Lower leg skin (tissue), 4 donors: ENCODE measurements at regions not wholly inside any gene's neighbourhood (a gene's known extent, or its start where the extent isn't known, plus 50 kb on each side); places are given as distances from the start of the nearest gene placed in this dataset.

Source experiments
- DNase-seq, 2 donors: peaks; one replicate each; pipeline ENCODE4 v3.0.0-alpha.2; 2019; ENCODE audit warnings: low spot score in 2 of 2
- H3K4me3 ChIP-seq: fragments of 200-600 bp; sonication (generic); 2 replicates; pipeline ENCODE4 v1.5.1; 2017; ENCODE audit warnings: mild to moderate bottlenecking, low read depth; ENCODE audit not compliant: poor library complexity, severe bottlenecking
- CTCF ChIP-seq, 3 donors: fragments of 450-650 bp; IDR thresholded peaks; one replicate each; pipeline ENCODE4 v1.5.1; 2016; ENCODE audit warnings: antibody characterized with exemption in 3 of 3, mild to moderate bottlenecking in 3 of 3, moderate library complexity in 2 of 3
- POLR2A ChIP-seq, 2 donors: fragments of 450-650 bp; IDR thresholded peaks; one replicate each; pipeline ENCODE4 v1.6.1; 2016 to 2017; ENCODE audit warnings: antibody characterized with exemption in 2 of 2, mild to moderate bottlenecking in 1 of 2, moderate library complexity in 1 of 2
- WGBS, 2 donors: methylation state at CpG; one replicate each; pipeline ENCODE4 v1.1.5; 2018; 5-methylcytosine and 5-hydroxymethylcytosine counted together
- intact Hi-C: fragments of 100-400 bp; cut with DNase I; formaldehyde crosslinking; loops from one replicate; pipeline ENCODE4 v1.15.0; 2023; ENCODE audit warnings: low total_unique reads

GRCh38 chr6:98310443-98310842, 523.9 kb upstream of the POU3F2 start:
- TF ChIP-seq POLR2A (IDR thresholded peaks at IDR 0.05) = no peak
- no peak for TF ChIP-seq CTCF (IDR thresholded peaks at IDR 0.05)

GRCh38 chr6:98323605-98324004, 510.8 kb upstream of the POU3F2 start:
- no peak for DNase-seq
- TF ChIP-seq POLR2A (IDR thresholded peaks at IDR 0.05) = no peak
- no peak for TF ChIP-seq CTCF (IDR thresholded peaks at IDR 0.05)
- WGBS, 2 donors = 57 to 65% methylated on average over 3 of the region's 3 CpGs
- intact Hi-C loops = no loop called here
- H3K4me3 ChIP-seq = no peak overlapping the region

More at GRCh38 chr6:98310443-98310842, 523.9 kb upstream of the POU3F2 start:
- no peak overlapping the region for H3K4me3 ChIP-seq
- WGBS, 2 donors = 71 to 77% methylated on average over 5 of the region's 5 CpGs
- DNase-seq = no peak
- intact Hi-C loops = no loop called here

DNA sequence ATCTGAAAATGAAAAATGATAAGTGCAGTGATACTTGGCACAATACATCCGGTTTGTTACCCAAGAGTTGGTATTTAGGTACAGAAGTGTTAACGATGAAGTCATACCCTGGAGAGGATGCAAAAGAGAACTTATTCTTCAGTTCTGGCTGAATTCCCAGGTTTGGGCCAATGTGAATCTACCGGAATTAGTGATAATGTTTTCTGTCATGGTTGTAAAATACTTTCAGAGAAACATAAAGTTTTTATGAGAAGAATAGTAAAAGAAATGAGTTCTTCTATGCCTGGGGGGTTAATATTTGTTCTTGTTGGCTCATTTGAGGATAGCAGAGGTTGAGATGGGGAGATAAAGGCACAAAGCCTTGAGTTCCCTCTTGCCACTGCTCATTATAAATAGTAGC, 509.9 kb upstream of the POU3F2 start:
- TF ChIP-seq POLR2A (IDR thresholded peaks at IDR 0.05) = no peak
- TF ChIP-seq CTCF (IDR thresholded peaks at IDR 0.05) = no peak
- intact Hi-C loops = no loop called here
- 19 to 22% methylated on average over 3 of the region's 3 CpGs for WGBS, 2 donors
- no peak for DNase-seq
- no peak overlapping the region for H3K4me3 ChIP-seq

GRCh38 chr6:98325366-98325765, 509.0 kb upstream of the POU3F2 start:
- intact Hi-C loops = loop anchor here (5.0 kb wide), 1 partner anchor 393 kb away; no protein-coding TSS in a partner anchor
- WGBS, 2 donors = 39 to 42% methylated on average over 1 of the region's 1 CpG
- no peak overlapping the region for H3K4me3 ChIP-seq
- no peak for DNase-seq
- TF ChIP-seq POLR2A (IDR thresholded peaks at IDR 0.05) (no peak), CTCF (IDR thresholded peaks at IDR 0.05) (no peak)

- intact Hi-C loops = no loop called here
- no peak for TF ChIP-seq CTCF (IDR thresholded peaks at IDR 0.05)
- no peak for TF ChIP-seq POLR2A (IDR thresholded peaks at IDR 0.05)
- DNase-seq = no peak
- 71 to 82% methylated on average over 2 of the region's 2 CpGs for WGBS, 2 donors
- H3K4me3 ChIP-seq = no peak overlapping the region
Measured at GRCh38 chr6:98333273-98333672, 501.1 kb upstream of the POU3F2 start.

- DNase-seq = no peak
- H3K4me3 ChIP-seq = no peak overlapping the region
- intact Hi-C loops = no loop called here
- no peak for TF ChIP-seq POLR2A (IDR thresholded peaks at IDR 0.05)
Measured at GRCh38 chr6:98335594-98335993, 498.8 kb upstream of the POU3F2 start.
